ENCODE measurements at regions not wholly inside any gene's neighbourhood (a gene's known extent, or its start where the extent isn't known, plus 50 kb on each side); places are given as distances from the start of the nearest gene placed in this dataset.
A peak's percentile ranks its signal among the peaks of the same experiment; 100 is the strongest.

- DNase-seq = peak; percentile 96
These were observed 128.9 kb upstream of the PMEPA1 start for GRCh38 chr20:57838670-57839151.

GRCh38 chr20:57837208-57838035 is 127.6 kb upstream of the PMEPA1 start:
- no peak for DNase-seq

- peak; percentile 90 for DNase-seq
These were observed 126.0 kb upstream of the PMEPA1 start for GRCh38 chr20:57835588-57836455.

DNA sequence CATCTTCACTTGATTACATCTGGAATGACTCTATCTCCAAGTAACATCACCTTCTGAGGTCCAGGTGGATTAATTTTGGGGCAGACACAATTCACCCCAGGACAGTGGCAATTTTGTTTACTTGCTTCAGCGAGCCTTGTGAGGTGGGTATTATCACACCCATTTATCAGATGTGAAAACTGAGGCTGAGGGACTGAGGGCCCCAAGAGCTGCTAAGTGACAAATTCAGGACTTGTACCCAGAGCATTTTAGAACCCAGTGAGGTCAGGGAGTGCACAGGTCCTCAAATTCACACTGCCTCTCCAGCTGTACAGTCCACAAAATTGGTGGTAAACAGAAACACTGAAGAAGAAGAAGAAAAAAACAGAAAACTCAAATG is 125.2 kb upstream of the PMEPA1 start:
- no peak for DNase-seq

GRCh38 chr20:57834306-57835073 is 124.7 kb upstream of the PMEPA1 start:
- no peak for DNase-seq

DNA sequence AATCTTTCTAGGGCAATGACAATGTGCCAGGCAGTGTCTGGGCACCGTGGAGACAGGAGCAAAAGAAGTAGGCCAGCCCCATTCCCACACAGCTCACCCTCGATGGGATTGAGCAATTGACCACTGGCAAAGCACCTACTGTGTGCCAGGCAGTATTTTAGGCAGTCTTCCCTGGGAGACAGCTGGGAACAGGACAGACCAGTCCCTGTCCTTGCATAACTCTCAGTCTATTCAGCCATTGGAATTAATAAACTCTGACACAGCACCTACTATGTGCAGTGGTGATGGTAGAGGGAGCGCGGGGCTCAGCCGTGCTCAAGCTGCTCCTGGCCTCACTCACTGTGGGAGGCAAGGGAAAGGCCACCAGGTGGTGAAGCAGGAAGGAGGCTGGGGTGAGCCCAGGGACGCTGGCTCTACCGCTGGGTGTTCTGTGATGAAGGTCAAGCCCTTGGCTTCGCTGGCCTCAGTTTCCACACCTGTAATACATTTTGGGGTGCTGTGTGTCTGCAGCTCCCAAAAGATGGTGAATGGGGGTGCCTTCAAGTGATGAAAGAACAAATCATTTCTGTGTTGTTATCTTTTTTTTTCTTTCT is 122.3 kb upstream of the PMEPA1 start:
- DNase-seq = no peak

GRCh38 chr20:57831326-57831992 is 121.6 kb upstream of the PMEPA1 start:
- DNase-seq = no peak

DNA sequence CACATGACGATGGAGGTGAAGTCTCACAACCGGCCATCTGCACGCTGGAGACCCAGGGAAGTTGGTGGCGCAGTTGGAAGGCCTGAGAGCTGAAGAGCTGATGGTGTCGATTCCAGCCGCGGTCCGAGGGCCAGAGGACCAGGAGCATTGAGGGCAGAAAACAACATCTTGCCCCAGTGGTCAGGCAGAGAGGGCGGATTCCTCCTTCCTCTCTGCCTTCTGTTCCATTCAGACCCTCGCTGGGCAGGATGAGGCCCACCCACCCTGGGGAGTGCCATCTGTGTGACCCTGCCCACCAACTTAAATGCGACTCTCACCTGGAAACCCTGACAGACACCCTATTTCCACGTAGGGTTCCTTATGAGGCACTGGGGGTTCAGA is 120.7 kb upstream of the PMEPA1 start:
- DNase-seq = no peak

DNA sequence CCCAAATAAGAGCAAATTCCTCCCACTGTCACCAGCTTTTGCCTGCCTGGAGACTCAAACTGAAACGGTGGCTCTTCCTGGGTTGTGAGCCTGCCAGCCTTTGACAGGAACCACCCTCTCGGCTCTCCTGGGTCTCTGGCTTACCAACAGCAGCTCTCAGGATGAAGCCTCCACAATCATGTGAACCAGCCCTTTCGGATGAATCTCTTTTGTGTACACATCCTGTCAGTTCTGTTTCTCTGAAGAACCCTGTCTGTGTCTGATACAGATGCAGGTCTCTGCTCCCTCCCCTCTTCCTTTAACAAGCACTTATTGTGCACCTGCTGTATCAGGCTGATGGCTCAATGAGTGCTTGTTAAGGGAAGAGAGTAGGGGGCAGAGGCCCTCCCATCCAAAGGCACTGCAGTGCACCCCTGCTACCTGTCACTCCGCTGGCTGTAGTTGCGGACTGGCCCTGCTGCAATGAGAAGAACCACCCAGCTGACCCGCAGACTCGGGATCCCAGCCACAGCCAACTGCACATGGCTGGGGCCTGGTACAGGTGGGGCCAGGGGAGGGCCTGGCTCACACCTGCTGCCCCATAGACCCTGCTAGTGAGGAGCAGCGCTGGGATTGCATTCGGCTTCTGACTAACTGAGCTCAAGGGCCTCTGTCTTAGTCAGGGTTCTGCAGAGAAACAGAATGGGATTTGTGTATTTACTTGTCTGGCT is 120.1 kb upstream of the PMEPA1 start:
- no peak for DNase-seq

GRCh38 chr20:57829336-57829735 is 119.5 kb upstream of the PMEPA1 start:
- no peak for DNase-seq

- DNase-seq = no peak
These were observed 118.9 kb upstream of the PMEPA1 start for GRCh38 chr20:57828696-57829095.

DNA sequence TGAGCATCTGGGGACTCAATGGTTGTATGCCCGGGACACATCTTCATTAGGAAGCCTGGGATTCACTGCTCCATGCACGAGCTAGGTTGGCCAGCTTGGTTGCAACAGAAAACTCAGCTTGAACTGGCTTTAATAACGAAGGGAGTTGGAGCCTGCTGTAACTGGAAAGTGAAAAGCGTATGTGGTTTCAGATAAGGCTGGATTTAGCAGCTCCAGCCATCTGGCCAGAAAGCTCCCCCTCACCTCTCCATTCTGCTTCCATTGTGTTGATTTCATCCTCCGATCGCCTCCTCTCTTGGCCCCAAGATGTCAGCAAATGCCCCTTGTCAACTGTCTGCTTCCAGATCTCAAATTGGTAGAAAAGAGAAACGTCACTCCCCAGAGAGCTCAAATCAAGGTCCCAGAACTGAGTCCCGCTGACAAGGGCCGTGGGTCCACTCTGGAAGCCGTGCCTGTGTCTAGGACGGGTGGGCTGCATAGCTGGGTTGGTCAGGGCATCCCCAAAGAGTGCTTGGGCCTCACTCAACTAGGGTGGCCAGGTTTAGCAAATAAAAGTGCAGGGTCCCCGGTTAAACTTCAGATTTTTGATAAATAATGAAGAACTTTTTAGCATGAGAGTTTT is 117.0 kb upstream of the PMEPA1 start:
- no peak for DNase-seq

- DNase-seq = no peak
These were observed 115.1 kb upstream of the PMEPA1 start for GRCh38 chr20:57824909-57825308.

DNA sequence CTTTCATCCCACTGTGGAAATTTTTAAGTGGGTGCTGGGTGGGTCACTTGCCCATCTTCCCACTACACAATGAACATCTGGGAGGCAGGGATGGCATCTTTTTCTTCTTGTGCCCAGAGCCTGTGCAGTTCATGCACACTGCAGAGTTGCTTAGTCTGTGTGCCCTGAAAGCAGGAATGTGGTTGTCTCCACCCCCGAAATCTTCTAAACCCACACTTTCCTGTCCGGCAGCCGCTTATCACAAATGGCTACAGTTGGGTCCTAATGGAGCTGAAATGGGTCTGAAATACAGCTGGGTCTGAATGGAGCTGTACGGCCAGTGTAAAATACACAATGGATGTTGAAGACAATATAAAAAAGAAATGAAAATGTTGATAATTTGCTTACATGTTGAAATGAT is 112.1 kb upstream of the PMEPA1 start:
- DNase-seq = no peak

DNA sequence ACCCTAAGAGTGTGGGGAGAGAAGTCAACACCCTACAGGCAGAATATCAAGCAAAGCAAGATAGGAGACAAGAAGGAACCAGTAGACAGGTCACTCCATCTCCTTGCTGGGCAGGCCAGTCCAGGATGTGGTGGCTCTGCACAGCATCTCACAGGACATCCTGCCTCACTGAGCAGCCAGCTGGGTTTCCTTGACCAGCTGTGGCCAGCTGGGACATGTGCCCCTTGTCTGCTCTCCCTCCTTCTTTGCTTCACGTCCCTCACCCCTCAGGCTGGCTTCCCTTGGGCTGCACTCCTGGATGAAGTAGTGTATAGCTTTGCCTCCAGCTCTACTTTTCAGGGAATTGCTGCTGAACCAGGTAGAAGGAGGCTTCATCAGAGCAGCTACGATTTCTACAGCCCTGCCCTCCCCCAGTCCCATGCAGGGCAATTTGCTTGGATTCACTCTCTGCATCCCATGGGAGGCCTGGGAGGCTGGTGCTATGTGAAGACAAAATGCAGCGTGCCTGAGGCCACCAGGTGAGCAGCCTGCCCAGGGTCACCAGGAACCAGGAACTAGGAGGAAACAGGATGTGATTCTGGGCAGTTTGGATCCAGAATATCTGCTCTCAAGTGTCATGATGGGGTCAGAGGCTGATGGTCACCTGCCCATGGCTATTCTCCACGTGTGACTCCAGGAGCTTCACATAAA is 110.0 kb upstream of the PMEPA1 start:
- no peak for DNase-seq

- no peak for DNase-seq
These were observed 109.5 kb upstream of the PMEPA1 start for GRCh38 chr20:57819291-57819690.

DNA sequence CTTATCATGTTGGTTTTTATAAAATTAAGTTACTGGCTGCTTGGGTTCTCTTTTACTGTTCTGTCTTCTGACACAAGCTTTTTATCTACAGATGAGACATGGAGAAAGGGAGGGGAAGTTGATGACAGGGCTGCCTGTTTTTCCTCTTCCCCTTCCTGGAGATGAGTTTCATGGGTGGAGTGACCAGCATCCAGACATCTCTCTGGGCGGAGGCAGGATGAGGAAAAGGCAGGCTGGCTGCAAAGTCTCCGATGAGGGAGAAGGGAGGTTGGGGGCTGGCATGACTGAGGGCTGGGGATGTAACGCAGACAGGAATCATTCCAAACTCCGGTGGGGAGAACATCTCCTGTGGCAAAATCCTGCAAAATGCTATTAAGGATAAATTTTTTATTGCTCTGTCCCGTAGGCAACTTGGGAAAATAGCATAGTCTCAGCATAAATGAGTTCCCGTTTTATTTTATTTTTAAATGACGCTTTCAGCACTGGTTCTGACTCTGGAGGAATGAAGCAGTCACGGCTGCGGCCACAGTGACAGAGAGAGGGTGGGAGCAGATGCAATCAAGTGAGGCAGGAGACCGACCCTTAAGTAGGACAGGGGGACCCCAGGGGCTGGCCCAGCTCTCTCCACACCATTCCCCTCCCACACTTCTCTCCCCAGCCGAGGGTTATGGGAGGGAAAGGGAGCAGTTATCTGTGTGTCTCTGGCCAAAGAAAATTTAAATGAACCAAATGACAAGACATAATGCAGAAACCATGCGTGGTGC is 108.8 kb upstream of the PMEPA1 start:
- no peak for DNase-seq

DNA sequence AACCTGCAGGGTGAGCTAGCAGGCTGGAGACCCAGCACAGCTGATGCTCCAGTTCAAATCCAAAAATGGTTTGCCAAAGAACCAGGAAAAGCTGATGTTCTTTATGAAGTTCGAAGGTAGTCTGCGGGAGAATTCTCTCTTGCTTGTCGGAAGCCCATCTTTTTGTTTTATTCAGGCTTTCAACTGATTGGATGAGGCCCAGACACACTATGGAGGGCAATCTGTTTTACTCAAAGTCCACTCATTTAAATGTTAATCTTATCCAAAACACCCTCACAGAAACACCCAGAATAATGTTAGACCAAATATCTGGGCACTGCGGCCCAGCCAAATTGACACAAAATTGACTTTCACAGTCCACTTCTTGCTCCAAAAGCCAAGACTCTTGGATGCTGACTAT is 105.6 kb upstream of the PMEPA1 start:
- no peak for DNase-seq

DNA sequence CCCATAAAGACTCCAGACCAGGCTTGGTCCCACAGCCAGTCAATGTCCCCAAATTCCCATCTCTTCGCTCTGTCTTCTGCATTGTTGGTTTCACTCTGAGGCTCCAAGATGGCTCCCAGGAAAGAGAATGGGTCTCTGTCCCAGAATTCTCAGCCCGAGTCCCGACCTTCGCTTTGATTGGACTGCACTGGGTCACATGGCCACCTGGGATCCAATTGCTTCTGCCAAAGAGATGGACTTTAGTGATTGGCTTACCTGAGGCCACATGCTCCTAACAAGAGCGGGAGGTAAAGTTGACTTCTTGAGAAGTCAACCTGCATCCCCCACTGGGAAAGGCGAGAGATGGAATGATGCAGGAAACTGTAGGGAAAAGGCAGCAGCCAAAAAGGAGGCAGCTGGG is 104.7 kb upstream of the PMEPA1 start:
- no peak for DNase-seq
